KMS-11 (cell line): ENCODE measurements at regions not wholly inside any gene's neighbourhood (a gene's known extent, or its start where the extent isn't known, plus 50 kb on each side); places are given as distances from the start of the nearest gene placed in this dataset.

Source experiments
- H2AFZ ChIP-seq: fragments of 200-600 bp; sonication (generic); 2 replicates; pipeline ENCODE4 v1.6.1; 2016; ENCODE audit warnings: antibody characterized with exemption, mixed run types, low read depth
- H3K27ac ChIP-seq: fragments of 200-600 bp; sonication (generic); 2 replicates; pipeline ENCODE4 v1.6.1; 2016; ENCODE audit warnings: mild to moderate bottlenecking, mixed run types
- H3K27me3 ChIP-seq: fragments of 200-600 bp; sonication (generic); 2 replicates; pipeline ENCODE4 v1.6.1; 2017; ENCODE audit warnings: mild to moderate bottlenecking, low read depth, mixed run types, moderate library complexity; ENCODE audit not compliant: insufficient read depth
- H3K36me3 ChIP-seq: fragments of 200-600 bp; sonication (generic); 2 replicates; pipeline ENCODE4 v1.6.1; 2017; ENCODE audit warnings: mild to moderate bottlenecking, mixed run types; ENCODE audit not compliant: insufficient read depth
- H3K4me1 ChIP-seq: fragments of 200-600 bp; sonication (generic); 2 replicates; pipeline ENCODE4 v1.6.1; 2016; ENCODE audit warnings: mild to moderate bottlenecking, low read depth, mixed run types; ENCODE audit not compliant: poor library complexity, severe bottlenecking
- H3K4me2 ChIP-seq: fragments of 200-600 bp; sonication (generic); 2 replicates; pipeline ENCODE4 v1.7.0; 2016; ENCODE audit warnings: mild to moderate bottlenecking, mixed run types
- H3K4me3 ChIP-seq: fragments of 200-600 bp; sonication (generic); IDR thresholded peaks from 2 replicates; pipeline ENCODE4 v1.6.1; 2017; ENCODE audit warnings: low read depth, low read length, mixed read lengths; ENCODE audit not compliant: insufficient read depth
- H3K79me2 ChIP-seq: fragments of 200-600 bp; sonication (generic); 2 replicates; pipeline ENCODE4 v1.6.1; 2016; ENCODE audit warnings: low read depth, mixed run types; ENCODE audit not compliant: insufficient read depth
- H3K9ac ChIP-seq: fragments of 200-600 bp; sonication (generic); 2 replicates; pipeline ENCODE4 v1.6.1; 2016; ENCODE audit warnings: mild to moderate bottlenecking, mixed run types
- H4K20me1 ChIP-seq: fragments of 200-600 bp; sonication (generic); 2 replicates; pipeline ENCODE4 v1.6.1; 2016; ENCODE audit warnings: mild to moderate bottlenecking, mixed run types; ENCODE audit not compliant: insufficient read depth
- CTCF ChIP-seq: fragments of 200-600 bp; sonication (generic); conservative IDR thresholded peaks from 2 replicates; pipeline ENCODE4 v1.6.1; 2017; ENCODE audit warnings: low read depth, mild to moderate bottlenecking, antibody characterized with exemption, low read length, moderate library complexity, mixed read lengths

GRCh38 chr1:178613271-178613945 is 100.5 kb downstream of the TEX35 start:
- Histone ChIP-seq H3K36me3 (no peaks in the 10 kb centered on the region), H2AFZ (no peak overlapping the region), H3K4me2 (no peak overlapping the region), H3K27me3 (no peaks in the 10 kb centered on the region), H4K20me1 (no peaks in the 10 kb centered on the region), H3K4me3 (no peak overlapping the region), H3K9ac (no peak overlapping the region), H3K4me1 (no peaks in the 10 kb centered on the region), H3K79me2 (no peaks in the 10 kb centered on the region), H3K27ac (no peak overlapping the region)
- TF ChIP-seq CTCF = no peak

GRCh38 chr1:178614286-178614685 is 101.4 kb downstream of the TEX35 start:
- Histone ChIP-seq H3K36me3 (no peaks in the 10 kb centered on the region), H3K4me1 (no peaks in the 10 kb centered on the region), H3K27ac (no peak overlapping the region), H3K9ac (no peak overlapping the region), H2AFZ (no peak overlapping the region), H3K4me2 (no peak overlapping the region), H3K4me3 (no peak overlapping the region), H4K20me1 (no peaks in the 10 kb centered on the region), H3K79me2 (no peaks in the 10 kb centered on the region), H3K27me3 (no peaks in the 10 kb centered on the region)
- no peak for TF ChIP-seq CTCF

GRCh38 chr1:178619042-178619927 is 105.8 kb upstream of the RALGPS2 start:
- no peaks in the 10 kb centered on the region for H3K27me3 ChIP-seq
- TF ChIP-seq CTCF = no peak

GRCh38 chr1:178620584-178621475 is 104.2 kb upstream of the RALGPS2 start:
- no peak overlapping the region for H2AFZ ChIP-seq
- no peak overlapping the region for H3K27ac ChIP-seq
- no peak overlapping the region for H3K4me2 ChIP-seq
- no peaks in the 10 kb centered on the region for H3K79me2 ChIP-seq
- no peaks in the 10 kb centered on the region for H3K4me1 ChIP-seq
- H3K36me3 ChIP-seq = no peaks in the 10 kb centered on the region
- TF ChIP-seq CTCF = no peak
- no peak overlapping the region for H3K9ac ChIP-seq
- no peaks in the 10 kb centered on the region for H4K20me1 ChIP-seq
- no peak overlapping the region for H3K4me3 ChIP-seq
- no peaks in the 10 kb centered on the region for H3K27me3 ChIP-seq

More at GRCh38 chr1:178619042-178619927, 105.8 kb upstream of the RALGPS2 start:
- Histone ChIP-seq H4K20me1 (no peaks in the 10 kb centered on the region), H3K9ac (no peak overlapping the region), H3K36me3 (no peaks in the 10 kb centered on the region), H3K27ac (no peak overlapping the region), H3K4me3 (no peak overlapping the region), H3K4me1 (no peaks in the 10 kb centered on the region), H2AFZ (no peak overlapping the region), H3K79me2 (no peaks in the 10 kb centered on the region), H3K4me2 (no peak overlapping the region)
